Smooth muscle cell (in vitro differentiated cells): ENCODE measurements at regions not wholly inside any gene's neighbourhood (a gene's known extent, or its start where the extent isn't known, plus 50 kb on each side); places are given as distances from the start of the nearest gene placed in this dataset.

Experiments
- DNase-seq: peaks from one replicate; lab custom pipeline; 2025; ENCODE audit not compliant: unreplicated experiment; lab: John Stamatoyannopoulos, UW
- H2AFZ ChIP-seq: fragments of 200-600 bp; sonication (generic); 2 replicates; pipeline ENCODE4 v1.6.0; 2016; ENCODE audit warnings: antibody characterized with exemption, low read depth, mild to moderate bottlenecking
- H3F3A ChIP-seq: fragments of 200-600 bp; sonication (generic); 2 replicates; pipeline ENCODE4 v1.6.0; 2017; ENCODE audit warnings: antibody characterized with exemption, low read depth
- H3K27ac ChIP-seq: fragments of 200-600 bp; sonication (generic); 2 replicates; pipeline ENCODE4 v1.5.1; 2016; ENCODE audit warnings: low read depth, mild to moderate bottlenecking
- H3K27me3 ChIP-seq: fragments of 200-600 bp; sonication (generic); 2 replicates; pipeline ENCODE4 v1.6.1; 2016; ENCODE audit warnings: low read depth, mild to moderate bottlenecking
- H3K36me3 ChIP-seq: fragments of 200-600 bp; sonication (generic); 2 replicates; pipeline ENCODE4 v1.5.1; 2016; ENCODE audit warnings: low read depth
- H3K4me1 ChIP-seq: fragments of 200-600 bp; sonication (generic); 2 replicates; pipeline ENCODE4 v1.5.1; 2016; ENCODE audit warnings: low read depth
- H3K4me2 ChIP-seq: fragments of 200-600 bp; sonication (generic); 2 replicates; pipeline ENCODE4 v1.6.0; 2016; ENCODE audit warnings: mild to moderate bottlenecking
- H3K4me3 ChIP-seq: fragments of 200-600 bp; sonication (generic); 2 replicates; pipeline ENCODE4 v1.5.1; 2016; ENCODE audit warnings: mild to moderate bottlenecking
- H3K79me2 ChIP-seq: fragments of 200-600 bp; sonication (generic); 2 replicates; pipeline ENCODE4 v1.6.0; 2016; ENCODE audit warnings: low read depth, mild to moderate bottlenecking
- H3K9ac ChIP-seq: fragments of 200-600 bp; sonication (generic); 2 replicates; pipeline ENCODE4 v1.6.0; 2016; ENCODE audit warnings: low read depth
- H3K9me3 ChIP-seq: fragments of 200-600 bp; sonication (generic); replicated peaks from 2 replicates; pipeline ENCODE4 v1.5.1; 2016; ENCODE audit warnings: low read depth
- H4K20me1 ChIP-seq: fragments of 200-600 bp; sonication (generic); 2 replicates; pipeline ENCODE4 v1.6.0; 2016; ENCODE audit warnings: low read depth
- WGBS: methylation state at CpG from one replicate; pipeline ENCODE4 v1.1.7; 2016; ENCODE audit warnings: low lambda C conversion rate; 5-methylcytosine and 5-hydroxymethylcytosine counted together
- TF ChIP-seq, protein P1 (sequence below): fragments of 200-600 bp; sonication (generic); IDR thresholded peaks from 2 replicates; pipeline ENCODE4 v1.5.1; 2017; ENCODE audit warnings: borderline replicate concordance, mild to moderate bottlenecking, antibody characterized with exemption; ENCODE audit not compliant: insufficient read depth, poor library complexity, severe bottlenecking

- Histone ChIP-seq H3K27ac (peak overlapping the region; percentile 68), H3K4me2 (peak overlapping the region; percentile 15)
These were observed 227.0 kb downstream of the DKK1 start for GRCh38 chr10:52541006-52541473.

DNA sequence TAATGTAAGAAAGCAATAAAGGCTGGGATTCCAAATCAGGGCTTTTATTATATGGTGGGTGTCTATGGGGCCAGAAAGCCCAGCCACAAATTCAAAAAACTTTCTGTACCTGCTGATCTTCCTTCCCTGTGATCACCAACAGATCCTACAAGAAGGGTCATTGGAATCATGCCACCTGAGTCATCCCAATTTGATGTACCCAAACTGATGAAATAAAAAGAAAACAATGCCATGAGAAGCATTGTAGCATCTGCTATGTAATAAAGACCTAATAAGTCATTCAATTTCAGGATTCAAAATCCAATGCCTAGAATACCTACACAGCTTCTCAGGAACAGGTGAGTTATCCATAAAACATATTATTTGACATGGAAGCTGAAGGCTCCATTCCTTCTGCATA, 228.8 kb downstream of the DKK1 start:
- no peak for DNase-seq
- H3F3A ChIP-seq = no peaks in the 10 kb centered on the region
- no peak overlapping the region for H3K4me2 ChIP-seq
- H4K20me1 ChIP-seq = no peaks in the 10 kb centered on the region
- H3K27ac ChIP-seq = no peak overlapping the region
- H3K4me1 ChIP-seq = peaks cover 21% of the 10 kb centered on the region
- H3K36me3 ChIP-seq = no peaks in the 10 kb centered on the region
- no peak overlapping the region for H3K9ac ChIP-seq
- H3K4me3 ChIP-seq = no peak overlapping the region
- H3K27me3 ChIP-seq = no peaks in the 10 kb centered on the region
- no peaks in the 10 kb centered on the region for H3K9me3 ChIP-seq
- TF ChIP-seq, protein P1, sequence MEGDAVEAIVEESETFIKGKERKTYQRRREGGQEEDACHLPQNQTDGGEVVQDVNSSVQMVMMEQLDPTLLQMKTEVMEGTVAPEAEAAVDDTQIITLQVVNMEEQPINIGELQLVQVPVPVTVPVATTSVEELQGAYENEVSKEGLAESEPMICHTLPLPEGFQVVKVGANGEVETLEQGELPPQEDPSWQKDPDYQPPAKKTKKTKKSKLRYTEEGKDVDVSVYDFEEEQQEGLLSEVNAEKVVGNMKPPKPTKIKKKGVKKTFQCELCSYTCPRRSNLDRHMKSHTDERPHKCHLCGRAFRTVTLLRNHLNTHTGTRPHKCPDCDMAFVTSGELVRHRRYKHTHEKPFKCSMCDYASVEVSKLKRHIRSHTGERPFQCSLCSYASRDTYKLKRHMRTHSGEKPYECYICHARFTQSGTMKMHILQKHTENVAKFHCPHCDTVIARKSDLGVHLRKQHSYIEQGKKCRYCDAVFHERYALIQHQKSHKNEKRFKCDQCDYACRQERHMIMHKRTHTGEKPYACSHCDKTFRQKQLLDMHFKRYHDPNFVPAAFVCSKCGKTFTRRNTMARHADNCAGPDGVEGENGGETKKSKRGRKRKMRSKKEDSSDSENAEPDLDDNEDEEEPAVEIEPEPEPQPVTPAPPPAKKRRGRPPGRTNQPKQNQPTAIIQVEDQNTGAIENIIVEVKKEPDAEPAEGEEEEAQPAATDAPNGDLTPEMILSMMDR = no peak
- H2AFZ ChIP-seq = no peak overlapping the region
- no peaks in the 10 kb centered on the region for H3K79me2 ChIP-seq

More at GRCh38 chr10:52541006-52541473, 227.0 kb downstream of the DKK1 start:
- Histone ChIP-seq H3F3A (no peaks in the 10 kb centered on the region), H3K4me3 (no peak overlapping the region), H3K27me3 (no peaks in the 10 kb centered on the region), H3K4me1 (peaks cover 21% of the 10 kb centered on the region), H4K20me1 (no peaks in the 10 kb centered on the region), H3K9ac (no peak overlapping the region), H3K36me3 (no peaks in the 10 kb centered on the region), H3K79me2 (no peaks in the 10 kb centered on the region), H2AFZ (no peak overlapping the region), H3K9me3 (no peaks in the 10 kb centered on the region)
- TF ChIP-seq, protein P1 = no peak
- no peak for DNase-seq
- WGBS = 0% methylated on average over 2 of the region's 2 CpGs

- Histone ChIP-seq H2AFZ (peak overlapping the region; percentile 85), H3K27ac (peak overlapping the region; percentile 61), H3K4me2 (no peak overlapping the region), H3K9ac (no peak overlapping the region), H3F3A (no peaks in the 10 kb centered on the region), H3K4me3 (no peak overlapping the region), H3K79me2 (no peaks in the 10 kb centered on the region), H3K9me3 (no peaks in the 10 kb centered on the region), H3K36me3 (no peaks in the 10 kb centered on the region), H4K20me1 (no peaks in the 10 kb centered on the region), H3K27me3 (no peaks in the 10 kb centered on the region), H3K4me1 (no peaks in the 10 kb centered on the region)
- no peak for DNase-seq
- TF ChIP-seq, protein P1 = no peak
These were observed 221.5 kb downstream of the MBL2 start for GRCh38 chr10:52551046-52551445.

DNA sequence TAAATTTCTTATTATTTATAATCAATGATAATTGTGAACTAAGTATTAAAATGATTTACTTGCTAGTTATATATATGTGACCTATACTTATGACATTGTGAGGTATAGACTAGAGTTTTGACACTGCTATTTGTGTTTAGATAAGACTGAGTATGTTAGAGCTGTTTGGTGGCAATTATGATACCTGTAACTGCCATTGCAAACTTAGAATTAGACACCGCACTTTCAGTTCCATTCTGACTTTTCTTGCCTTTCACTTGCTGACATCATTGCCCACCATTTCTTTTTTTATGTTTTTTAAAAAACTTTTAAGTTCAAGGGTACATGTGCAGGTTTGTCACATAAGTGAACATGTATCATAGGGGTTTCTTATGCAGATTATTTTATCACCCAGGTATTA, 214.5 kb downstream of the MBL2 start:
- Histone ChIP-seq H4K20me1 (no peaks in the 10 kb centered on the region), H3K27me3 (no peaks in the 10 kb centered on the region), H3K9me3 (no peaks in the 10 kb centered on the region), H3K4me1 (no peaks in the 10 kb centered on the region), H3K36me3 (no peaks in the 10 kb centered on the region), H3F3A (no peaks in the 10 kb centered on the region), H3K4me3 (no peak overlapping the region), H3K79me2 (no peaks in the 10 kb centered on the region), H3K9ac (no peak overlapping the region), H3K4me2 (no peak overlapping the region), H2AFZ (no peak overlapping the region), H3K27ac (no peak overlapping the region)
- WGBS = 90% methylated on average over 1 of the region's 1 CpG
- DNase-seq = no peak
- TF ChIP-seq, protein P1 = no peak
